SK-N-SH (cell line): ENCODE measurements at regions not wholly inside any gene's neighbourhood (a gene's known extent, or its start where the extent isn't known, plus 50 kb on each side); places are given as distances from the start of the nearest gene placed in this dataset.
"Not testable (repeated sequence)": the region's sequence is repeated elsewhere in the genome, so short reads cannot be mapped to it uniquely, and the experiment has no call there.

Experiments
- CTCF ChIA-PET: fragments of 300-600, 350-600 bp; formaldehyde crosslinking; extraction: SDS; loops from one replicate; lab custom pipeline; 2021; lab: Yijun Ruan, JAX
- POLR2A ChIA-PET: fragments of 350-600 bp; sonication (Branson Sonifier 250); formaldehyde crosslinking; extraction: SDS; loops from one replicate; lab custom pipeline; 2020; ENCODE audit warnings: antibody characterized with exemption, inconsistent platforms; lab: Yijun Ruan, JAX
- DNase-seq: peaks from one replicate; pipeline ENCODE4 v3.0.0; 2012
- H2AFZ ChIP-seq: fragments of 200-600 bp; sonication (generic); 2 replicates; pipeline ENCODE4 v1.8.1; 2016; ENCODE audit warnings: antibody characterized with exemption, mild to moderate bottlenecking, low read depth
- H3F3A ChIP-seq: fragments of 200-600 bp; sonication (generic); replicated peaks from 2 replicates; pipeline ENCODE3; 2016; ENCODE audit warnings: antibody characterized with exemption, mild to moderate bottlenecking; ENCODE audit not compliant: insufficient read depth
- H3K27ac ChIP-seq, 2 experiments: fragments of 200-500 bp in 1 of 2; fragments of 200-600 bp in 1 of 2; sonication (Bioruptor generic) in 1 of 2; sonication (generic), shearing (Covaris generic) in 1 of 2; 2 replicates each; pipeline versions ENCODE4 v1.5.1 to v1.6.1; 2014 to 2016; ENCODE audit warnings: low read depth in 2 of 2, inconsistent platforms in 1 of 2, low read length in 1 of 2, mild to moderate bottlenecking in 1 of 2, mixed read lengths in 1 of 2
- H3K27me3 ChIP-seq: fragments of 200-600 bp; sonication (generic), shearing (Covaris generic); 2 replicates; pipeline ENCODE4 v1.6.1; 2016; ENCODE audit warnings: mixed run types; ENCODE audit not compliant: insufficient read depth
- H3K36me3 ChIP-seq, 2 experiments: fragments of 200-500 bp in 1 of 2; fragments of 200-600 bp in 1 of 2; sonication (Bioruptor generic) in 1 of 2; sonication (generic) in 1 of 2; replicated peaks in 1 of 2; 2 replicates each; pipeline versions ENCODE3 to v1.5.1; 2014 to 2016; ENCODE audit warnings: low read length in 1 of 2, mild to moderate bottlenecking in 1 of 2; ENCODE audit not compliant: insufficient read depth in 2 of 2, control insufficient read depth in 1 of 2
- H3K4me1 ChIP-seq, 2 experiments: fragments of 200-500 bp in 1 of 2; fragments of 200-600 bp in 1 of 2; sonication (Bioruptor generic) in 1 of 2; sonication (generic), shearing (Covaris generic) in 1 of 2; 2 replicates each; pipeline versions ENCODE4 v1.5.1 to v1.6.1; 2014 to 2016; ENCODE audit warnings: low read depth in 1 of 2, low read length in 1 of 2, mixed run types in 1 of 2; ENCODE audit not compliant: insufficient read depth in 2 of 2, control insufficient read depth in 1 of 2
- H3K4me2 ChIP-seq: fragments of 200-600 bp; sonication (generic), shearing (Covaris generic); 2 replicates; pipeline ENCODE4 v1.6.1; 2017; ENCODE audit warnings: mixed run types
- H3K4me3 ChIP-seq, 2 experiments: fragments of 200-500 bp in 1 of 2; fragments of 200-600 bp in 1 of 2; sonication (Bioruptor generic) in 1 of 2; sonication (generic), shearing (Covaris generic) in 1 of 2; 2 replicates each; pipeline versions ENCODE4 v1.5.1 to v1.8.1; 2014 to 2016; ENCODE audit warnings: low read depth in 2 of 2, inconsistent platforms in 1 of 2, low read length in 1 of 2, mild to moderate bottlenecking in 1 of 2, mixed read lengths in 1 of 2, moderate library complexity in 1 of 2
- H3K79me2 ChIP-seq: fragments of 200-600 bp; sonication (generic); 2 replicates; pipeline ENCODE4 v1.8.1; 2017; ENCODE audit warnings: mild to moderate bottlenecking; ENCODE audit not compliant: insufficient read depth
- H3K9ac ChIP-seq: fragments of 200-600 bp; sonication (generic); 2 replicates; pipeline ENCODE4 v1.6.1; 2017; ENCODE audit warnings: mixed run types
- H3K9me2 ChIP-seq: fragments of 200-600 bp; sonication (generic); 2 replicates; pipeline ENCODE4 v1.6.1; 2017; ENCODE audit warnings: mixed run types
- H3K9me3 ChIP-seq: fragments of 200-600 bp; sonication (generic); 2 replicates; pipeline ENCODE4 v1.6.1; 2017; ENCODE audit warnings: mixed run types, mild to moderate bottlenecking, moderate library complexity
- H4K20me1 ChIP-seq: fragments of 200-600 bp; sonication (generic); 2 replicates; pipeline ENCODE4 v1.6.1; 2017; ENCODE audit warnings: mild to moderate bottlenecking, mixed run types; ENCODE audit not compliant: insufficient read depth
- EZH2phosphoT487 ChIP-seq: fragments of 200-600 bp; sonication (generic); IDR thresholded peaks from 2 replicates; pipeline ENCODE4 v1.6.1; 2017; ENCODE audit warnings: low read depth, mixed run types, mild to moderate bottlenecking, antibody characterized with exemption, moderate library complexity, borderline replicate concordance
- GABPA ChIP-seq: IDR thresholded peaks from 2 replicates; pipeline ENCODE4 v1.4.0; 2012; ENCODE audit warnings: low read depth, mild to moderate bottlenecking
- JUND ChIP-seq: IDR thresholded peaks from 2 replicates; pipeline ENCODE4 v1.4.0; 2012
- RCOR1 ChIP-seq: fragments of 150-350 bp; IDR thresholded peaks from 2 replicates; pipeline ENCODE4 v1.6.1; 2017; ENCODE audit warnings: antibody characterized with exemption, low read length
- RFX5 ChIP-seq: IDR thresholded peaks from 2 replicates; pipeline ENCODE4 v1.6.1; 2012; ENCODE audit warnings: mild to moderate bottlenecking, improper control_type of control experiment, low read length
- SMC3 ChIP-seq: IDR thresholded peaks from 2 replicates; pipeline ENCODE4 v1.6.1; 2012; ENCODE audit warnings: low read depth, low read length, improper control_type of control experiment
- TAF1 ChIP-seq: IDR thresholded peaks from 2 replicates; pipeline ENCODE4 v1.6.1; 2012; ENCODE audit warnings: low read depth, mild to moderate bottlenecking, low read length, moderate library complexity, borderline replicate concordance
- TEAD4 ChIP-seq: IDR thresholded peaks from 2 replicates; pipeline ENCODE4 v1.4.0; 2012; ENCODE audit warnings: mild to moderate bottlenecking, borderline replicate concordance; ENCODE audit not compliant: insufficient read depth
- WGBS: methylation state at CpG from one replicate; pipeline ENCODE4 v1.1.6; 2017; ENCODE audit warnings: low lambda C conversion rate; 5-methylcytosine and 5-hydroxymethylcytosine counted together
- TF ChIP-seq, protein P1 (sequence below): IDR thresholded peaks from 2 replicates; pipeline ENCODE4 v1.4.0; 2012; ENCODE audit warnings: low read depth, borderline replicate concordance

DNA sequence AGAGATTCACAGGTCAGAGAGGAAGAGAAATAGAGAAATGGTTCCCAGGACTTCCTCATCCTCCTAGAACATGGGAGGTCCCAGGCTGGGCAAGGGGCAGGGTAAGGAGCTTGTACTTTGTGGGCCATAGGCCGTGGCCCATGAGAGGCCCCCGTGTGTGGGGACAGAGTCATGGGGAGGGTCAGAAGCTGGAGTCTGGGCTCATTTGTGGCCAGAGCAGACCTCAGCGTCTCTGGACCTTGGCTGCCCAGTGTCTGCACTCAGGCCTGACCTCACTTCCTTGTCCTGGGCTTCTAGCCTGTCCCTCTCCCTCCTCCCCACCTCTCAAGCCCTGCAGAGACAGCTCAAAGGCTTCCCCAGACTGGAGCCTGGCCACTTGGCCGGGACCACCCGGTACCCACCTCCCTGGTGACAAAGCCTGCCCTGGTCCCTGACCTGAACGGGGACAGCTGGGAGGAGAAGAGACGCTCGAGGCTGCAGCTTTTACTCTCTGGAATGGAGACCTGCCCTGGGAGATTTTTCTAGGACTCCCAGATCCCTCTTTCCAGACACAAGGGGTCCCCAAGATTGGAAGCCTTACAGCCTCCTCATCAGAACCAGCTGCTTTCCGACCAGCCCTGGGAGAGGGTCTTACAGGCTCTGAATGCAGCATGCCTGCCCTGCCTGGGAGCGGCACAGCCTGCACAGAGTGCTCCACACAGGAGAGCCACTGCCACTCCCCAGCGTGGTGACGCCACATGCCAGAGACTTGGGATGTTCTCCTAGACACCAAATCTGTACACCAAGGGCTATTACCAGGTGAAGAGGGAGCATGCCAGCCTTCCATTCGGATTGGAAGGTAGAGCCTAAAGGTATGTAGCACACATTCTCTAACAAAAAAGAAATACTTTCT lies 569.0 kb upstream of the B3GAT1 start:
- CTCF ChIA-PET, result interaction anchor here (1.6 to 1.7 kb wide), 2 partner anchors 27 to 113 kb away, joined by 4 to 6 read pairs; no protein-coding TSS in a partner anchor
- 29% methylated on average over 7 of the region's 13 CpGs for WGBS
- peaks cover 0 to 15% of the 10 kb centered on the region in 2 experiments; a peak in 1 of 4 replicates for H3K4me1 ChIP-seq
- no peaks in the 10 kb centered on the region for H3K9me3 ChIP-seq
- POLR2A ChIA-PET, result no interaction called here
- no peaks in the 10 kb centered on the region for H4K20me1 ChIP-seq
- H3K79me2 ChIP-seq, result no peaks in the 10 kb centered on the region
- DNase-seq, result no peak
- no peaks in the 10 kb centered on the region for H3K27me3 ChIP-seq
- H3K36me3 ChIP-seq, result no peaks in the 10 kb centered on the region
- no peak overlapping the region for H2AFZ ChIP-seq
- no peak overlapping the region; a peak in 1 of 4 replicates for H3K27ac ChIP-seq
- no peak overlapping the region for H3K4me3 ChIP-seq
- H3F3A ChIP-seq, result no peaks in the 10 kb centered on the region
- TF ChIP-seq RFX5 (no peak), SMC3 (no peak), GABPA (no peak), EZH2phosphoT487 (no peak), RCOR1 (no peak), JUND (no peak), TAF1 (no peak), TEAD4 (no peak)
- TF ChIP-seq, protein P1, sequence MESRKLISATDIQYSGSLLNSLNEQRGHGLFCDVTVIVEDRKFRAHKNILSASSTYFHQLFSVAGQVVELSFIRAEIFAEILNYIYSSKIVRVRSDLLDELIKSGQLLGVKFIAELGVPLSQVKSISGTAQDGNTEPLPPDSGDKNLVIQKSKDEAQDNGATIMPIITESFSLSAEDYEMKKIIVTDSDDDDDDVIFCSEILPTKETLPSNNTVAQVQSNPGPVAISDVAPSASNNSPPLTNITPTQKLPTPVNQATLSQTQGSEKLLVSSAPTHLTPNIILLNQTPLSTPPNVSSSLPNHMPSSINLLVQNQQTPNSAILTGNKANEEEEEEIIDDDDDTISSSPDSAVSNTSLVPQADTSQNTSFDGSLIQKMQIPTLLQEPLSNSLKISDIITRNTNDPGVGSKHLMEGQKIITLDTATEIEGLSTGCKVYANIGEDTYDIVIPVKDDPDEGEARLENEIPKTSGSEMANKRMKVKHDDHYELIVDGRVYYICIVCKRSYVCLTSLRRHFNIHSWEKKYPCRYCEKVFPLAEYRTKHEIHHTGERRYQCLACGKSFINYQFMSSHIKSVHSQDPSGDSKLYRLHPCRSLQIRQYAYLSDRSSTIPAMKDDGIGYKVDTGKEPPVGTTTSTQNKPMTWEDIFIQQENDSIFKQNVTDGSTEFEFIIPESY, result no peak
- no peaks in the 10 kb centered on the region for H3K9me2 ChIP-seq
- no peak overlapping the region for H3K4me2 ChIP-seq
- no peak overlapping the region for H3K9ac ChIP-seq

DNA sequence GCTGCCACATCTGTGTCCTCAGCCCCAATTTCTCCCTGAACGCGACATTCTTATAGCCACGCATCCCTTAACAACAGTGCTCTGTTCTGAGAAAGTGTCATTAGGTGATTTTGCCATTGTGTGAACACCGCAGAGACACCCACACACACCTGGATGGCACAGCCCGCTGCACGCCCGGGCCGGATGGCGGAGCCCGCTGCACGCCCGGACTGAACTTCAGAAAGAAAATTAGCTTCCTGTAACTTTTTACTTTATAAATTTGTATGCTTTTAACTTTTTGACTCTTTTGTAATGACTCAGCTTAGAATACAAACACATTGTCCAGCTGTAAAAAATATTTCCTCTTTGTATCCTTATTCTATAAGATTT lies 567.0 kb upstream of the B3GAT1 start:
- POLR2A ChIA-PET, H2AFZ ChIP-seq, H3K27ac ChIP-seq, DNase-seq, H4K20me1 ChIP-seq, H3K36me3 ChIP-seq, H3K9me3 ChIP-seq, H3K9ac ChIP-seq, H3F3A ChIP-seq, H3K4me3 ChIP-seq, H3K79me2 ChIP-seq, H3K27me3 ChIP-seq, H3K9me2 ChIP-seq, H3K4me2 ChIP-seq: not testable (repeated sequence)
- 83% methylated on average over 12 of the region's 12 CpGs for WGBS
- peaks cover 0 to 18% of the 10 kb centered on the region in 2 experiments; a peak in 1 of 4 replicates for H3K4me1 ChIP-seq
- CTCF ChIA-PET, result interaction anchor here (1.5 kb wide), 1 partner anchor 16 kb away, joined by 3 read pairs; no protein-coding TSS in a partner anchor
